ENCODE measurements at regions not wholly inside any gene's neighbourhood (a gene's known extent, or its start where the extent isn't known, plus 50 kb on each side); places are given as distances from the start of the nearest gene placed in this dataset.

DNA sequence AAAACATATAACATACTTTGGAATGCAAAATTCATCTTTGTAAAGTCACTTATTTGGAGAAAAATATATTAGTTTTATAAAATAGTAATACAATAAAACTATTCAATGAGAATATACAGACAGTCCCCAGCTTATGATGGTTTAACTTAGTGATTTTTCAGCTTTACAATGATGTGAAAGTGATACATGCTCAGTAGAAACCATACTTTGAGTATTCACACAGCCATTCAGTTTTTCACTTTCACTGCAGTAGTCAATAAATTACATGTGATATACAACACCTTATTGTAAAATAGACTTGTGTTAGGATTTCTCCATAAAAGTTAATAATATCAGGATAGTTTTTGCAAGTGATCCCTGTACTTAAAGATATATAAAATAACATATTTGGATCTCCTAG is 436.0 kb downstream of the CENPC start:
- Histone ChIP-seq H3K36me3 (no peaks in the 10 kb centered on the region), H3K27ac (no peak overlapping the region), H3K27me3 (no peaks in the 10 kb centered on the region), H3K4me3 (no peak overlapping the region), H3K9me3 (no peaks in the 10 kb centered on the region), H3K4me1 (no peaks in the 10 kb centered on the region)
- DNase-seq (no peak), ATAC-seq (no peak)
- intact Hi-C loops (cut with DNase I): no loop called here
- TF ChIP-seq, protein P1, sequence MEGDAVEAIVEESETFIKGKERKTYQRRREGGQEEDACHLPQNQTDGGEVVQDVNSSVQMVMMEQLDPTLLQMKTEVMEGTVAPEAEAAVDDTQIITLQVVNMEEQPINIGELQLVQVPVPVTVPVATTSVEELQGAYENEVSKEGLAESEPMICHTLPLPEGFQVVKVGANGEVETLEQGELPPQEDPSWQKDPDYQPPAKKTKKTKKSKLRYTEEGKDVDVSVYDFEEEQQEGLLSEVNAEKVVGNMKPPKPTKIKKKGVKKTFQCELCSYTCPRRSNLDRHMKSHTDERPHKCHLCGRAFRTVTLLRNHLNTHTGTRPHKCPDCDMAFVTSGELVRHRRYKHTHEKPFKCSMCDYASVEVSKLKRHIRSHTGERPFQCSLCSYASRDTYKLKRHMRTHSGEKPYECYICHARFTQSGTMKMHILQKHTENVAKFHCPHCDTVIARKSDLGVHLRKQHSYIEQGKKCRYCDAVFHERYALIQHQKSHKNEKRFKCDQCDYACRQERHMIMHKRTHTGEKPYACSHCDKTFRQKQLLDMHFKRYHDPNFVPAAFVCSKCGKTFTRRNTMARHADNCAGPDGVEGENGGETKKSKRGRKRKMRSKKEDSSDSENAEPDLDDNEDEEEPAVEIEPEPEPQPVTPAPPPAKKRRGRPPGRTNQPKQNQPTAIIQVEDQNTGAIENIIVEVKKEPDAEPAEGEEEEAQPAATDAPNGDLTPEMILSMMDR (IDR thresholded peaks at IDR 0.05): no peak

DNA sequence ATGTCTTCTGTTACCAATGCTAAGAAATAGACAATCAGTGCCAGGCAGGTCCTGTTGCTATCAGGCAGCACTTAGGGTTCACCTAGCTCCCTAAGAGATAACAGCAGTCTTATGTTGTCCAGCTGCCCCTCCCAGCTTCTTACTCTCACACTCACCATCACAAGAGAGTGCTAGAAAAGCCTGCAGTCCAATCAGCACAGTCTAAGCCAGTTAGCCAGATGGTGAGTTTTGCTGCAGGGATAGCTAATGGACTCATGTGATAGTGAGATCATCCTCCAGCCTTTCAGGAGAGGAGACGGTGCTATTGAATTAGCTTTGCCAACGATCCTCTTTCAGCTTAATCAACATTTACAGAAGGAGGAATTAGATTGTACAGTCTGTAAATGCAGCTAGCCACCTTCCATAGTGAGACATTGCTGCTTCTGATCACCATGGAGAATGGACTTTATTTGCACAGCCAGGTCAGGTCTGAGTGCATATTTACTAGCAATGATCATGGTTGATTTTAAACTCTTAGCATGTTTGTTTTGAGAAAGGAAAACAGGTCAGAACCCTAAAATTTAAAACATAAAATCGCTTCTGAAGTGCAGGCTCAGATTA is 438.3 kb downstream of the CENPC start:
- Histone ChIP-seq H3K36me3 (no peaks in the 10 kb centered on the region), H3K4me3 (no peak overlapping the region), H3K4me1 (no peaks in the 10 kb centered on the region), H3K27ac (no peak overlapping the region), H3K27me3 (no peaks in the 10 kb centered on the region), H3K9me3 (no peaks in the 10 kb centered on the region)
- DNase-seq (no peak), ATAC-seq (no peak)
- TF ChIP-seq, protein P1 (IDR thresholded peaks at IDR 0.05): no peak
- intact Hi-C loops (cut with DNase I): no loop called here

DNA sequence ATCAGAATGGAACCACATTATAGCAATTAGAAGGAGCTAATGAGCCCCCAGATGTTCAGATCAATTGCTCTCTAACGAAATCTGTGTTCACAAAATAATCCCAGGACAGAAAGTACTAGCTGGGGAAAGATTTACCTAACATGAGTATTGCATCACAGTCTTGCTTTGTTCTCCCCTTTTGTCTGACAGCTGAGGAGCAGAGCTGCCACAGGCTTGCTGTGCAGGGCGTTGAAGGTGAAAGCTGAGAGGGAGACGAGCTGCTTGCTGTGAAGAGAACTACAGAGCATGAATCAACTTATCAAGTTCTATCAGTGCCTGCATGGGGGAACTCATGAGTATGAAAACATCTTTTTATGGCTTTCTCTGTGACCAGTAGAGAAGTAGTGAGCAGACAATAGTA is 441.2 kb downstream of the CENPC start:
- no peaks in the 10 kb centered on the region for H3K4me1 ChIP-seq
- TF ChIP-seq, protein P1 (IDR thresholded peaks at IDR 0.05): no peak
- ATAC-seq: no peak
- no peak for DNase-seq
- no peaks in the 10 kb centered on the region for H3K9me3 ChIP-seq
- no peaks in the 10 kb centered on the region for H3K27me3 ChIP-seq
- no peaks in the 10 kb centered on the region for H3K36me3 ChIP-seq
- intact Hi-C loops (cut with DNase I): no loop called here
- H3K27ac ChIP-seq: no peak overlapping the region
- no peak overlapping the region for H3K4me3 ChIP-seq

DNA sequence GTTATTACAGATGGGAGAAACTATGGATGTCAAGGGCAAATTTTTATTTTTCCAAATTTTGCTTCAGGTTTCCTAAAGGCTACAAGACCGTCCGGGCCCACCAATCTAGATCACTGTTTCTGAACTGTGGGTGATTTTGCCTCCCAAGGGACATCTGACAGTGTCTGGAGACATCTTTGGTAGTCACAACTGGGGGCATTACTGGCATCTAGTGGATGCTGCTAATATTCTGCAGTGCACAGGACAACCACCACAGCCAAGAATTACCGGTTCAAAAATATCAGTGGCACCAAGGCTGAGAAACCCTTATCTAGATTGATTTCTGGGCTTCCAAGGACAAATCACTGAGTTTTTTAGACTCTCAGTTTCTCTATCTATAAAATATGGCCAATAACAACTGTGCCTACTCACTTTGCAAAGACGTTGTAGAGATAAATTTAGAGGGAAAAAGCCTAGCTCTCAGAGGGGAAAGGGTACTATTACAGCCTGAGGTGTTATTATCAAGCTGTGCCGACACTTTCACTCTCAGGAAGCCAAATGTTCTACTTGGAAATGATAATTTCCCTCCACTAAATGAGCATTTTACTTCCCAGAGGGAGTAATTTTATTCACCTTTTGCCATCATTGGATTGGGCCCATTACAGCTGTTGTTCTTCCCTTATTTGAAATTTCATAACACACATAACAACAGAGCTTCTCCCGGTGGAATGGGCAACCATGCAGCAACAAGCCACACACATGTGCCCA is 442.1 kb downstream of the CENPC start:
- intact Hi-C loops (cut with DNase I): no loop called here
- Histone ChIP-seq H3K4me1 (no peaks in the 10 kb centered on the region), H3K36me3 (no peaks in the 10 kb centered on the region), H3K27me3 (no peaks in the 10 kb centered on the region), H3K4me3 (no peak overlapping the region), H3K27ac (no peak overlapping the region), H3K9me3 (no peaks in the 10 kb centered on the region)
- ATAC-seq (no peak), DNase-seq (no peak)
- TF ChIP-seq, protein P1 (IDR thresholded peaks at IDR 0.05): no peak

DNA sequence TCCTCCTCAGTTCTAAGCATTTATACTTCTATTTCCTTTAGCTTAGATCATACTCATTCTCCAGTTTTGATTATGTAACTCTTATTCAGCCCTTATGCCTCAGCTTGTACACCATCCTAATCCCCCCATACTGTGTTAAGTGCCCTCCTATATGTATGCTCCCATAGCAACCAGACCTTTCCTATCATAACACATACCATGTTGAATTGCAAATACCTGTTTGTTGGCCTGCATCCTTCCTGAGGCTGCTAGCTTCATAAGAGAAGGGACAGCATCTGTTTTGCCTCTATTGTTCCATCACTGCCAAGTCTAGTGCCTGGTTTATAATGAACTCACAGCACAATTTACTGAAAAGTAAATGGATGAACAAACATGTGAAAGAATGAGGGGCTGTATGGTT is 443.7 kb downstream of the CENPC start:
- no peaks in the 10 kb centered on the region for H3K27me3 ChIP-seq
- H3K27ac ChIP-seq: no peak overlapping the region
- ATAC-seq: no peak
- H3K4me1 ChIP-seq: no peaks in the 10 kb centered on the region
- H3K4me3 ChIP-seq: no peak overlapping the region
- no peaks in the 10 kb centered on the region for H3K36me3 ChIP-seq
- no peaks in the 10 kb centered on the region for H3K9me3 ChIP-seq
- intact Hi-C loops (cut with DNase I): no loop called here
- TF ChIP-seq, protein P1 (IDR thresholded peaks at IDR 0.05): no peak
- DNase-seq: no peak
